Brain pericyte (primary cell): ENCODE measurements at regions not wholly inside any gene's neighbourhood (a gene's known extent, or its start where the extent isn't known, plus 50 kb on each side); places are given as distances from the start of the nearest gene placed in this dataset.

Source experiments
- DNase-seq: peaks from one replicate; pipeline ENCODE4 v3.0.0-alpha.2; 2012; ENCODE audit warnings: low read depth, low spot score

GRCh38 chr5:16013334-16014065, 166.1 kb downstream of the MARCHF11 start:
- DNase-seq, result no peak

DNA sequence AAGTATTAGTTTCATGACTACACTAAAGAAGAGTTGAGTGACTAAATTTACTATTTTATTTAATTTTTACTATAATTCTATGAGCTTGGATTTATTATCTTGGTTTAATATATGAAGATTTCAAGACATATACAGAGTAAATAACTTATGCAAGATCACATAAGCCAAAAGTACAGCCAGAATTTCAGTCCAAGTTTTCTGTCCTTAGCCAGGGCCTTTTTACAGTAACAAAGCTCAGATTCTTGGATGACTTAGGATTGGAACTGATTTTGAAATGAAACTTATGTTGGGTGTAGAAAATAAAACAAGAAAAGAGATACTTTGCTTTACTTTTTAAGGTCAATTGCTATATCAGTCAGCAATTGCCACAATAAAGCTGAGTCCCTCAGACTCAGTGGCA, 170.3 kb downstream of the MARCHF11 start:
- no peak for DNase-seq

GRCh38 chr5:16007750-16008415, 171.7 kb downstream of the MARCHF11 start:
- no peak for DNase-seq

GRCh38 chr5:16005225-16005624, 174.4 kb downstream of the MARCHF11 start:
- no peak for DNase-seq

DNA sequence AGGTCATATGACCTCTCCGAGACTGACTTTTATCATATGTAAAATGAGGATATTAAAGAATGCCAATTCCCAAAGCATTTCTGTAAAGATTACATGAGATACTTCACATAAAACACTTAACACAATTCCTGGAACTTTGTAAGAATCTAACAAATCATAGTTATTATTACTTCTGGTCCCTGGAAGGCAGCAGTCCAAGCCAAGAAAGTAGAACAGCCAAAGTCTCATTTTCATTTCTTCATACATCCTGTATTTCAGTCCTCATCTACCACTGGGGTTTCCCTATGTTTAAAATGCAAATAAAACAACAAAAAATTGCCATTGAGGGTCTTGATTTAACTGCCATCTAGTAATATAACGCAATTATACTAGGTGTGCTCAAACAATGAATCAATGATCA, 179.5 kb downstream of the MARCHF11 start:
- DNase-seq, result no peak

DNA sequence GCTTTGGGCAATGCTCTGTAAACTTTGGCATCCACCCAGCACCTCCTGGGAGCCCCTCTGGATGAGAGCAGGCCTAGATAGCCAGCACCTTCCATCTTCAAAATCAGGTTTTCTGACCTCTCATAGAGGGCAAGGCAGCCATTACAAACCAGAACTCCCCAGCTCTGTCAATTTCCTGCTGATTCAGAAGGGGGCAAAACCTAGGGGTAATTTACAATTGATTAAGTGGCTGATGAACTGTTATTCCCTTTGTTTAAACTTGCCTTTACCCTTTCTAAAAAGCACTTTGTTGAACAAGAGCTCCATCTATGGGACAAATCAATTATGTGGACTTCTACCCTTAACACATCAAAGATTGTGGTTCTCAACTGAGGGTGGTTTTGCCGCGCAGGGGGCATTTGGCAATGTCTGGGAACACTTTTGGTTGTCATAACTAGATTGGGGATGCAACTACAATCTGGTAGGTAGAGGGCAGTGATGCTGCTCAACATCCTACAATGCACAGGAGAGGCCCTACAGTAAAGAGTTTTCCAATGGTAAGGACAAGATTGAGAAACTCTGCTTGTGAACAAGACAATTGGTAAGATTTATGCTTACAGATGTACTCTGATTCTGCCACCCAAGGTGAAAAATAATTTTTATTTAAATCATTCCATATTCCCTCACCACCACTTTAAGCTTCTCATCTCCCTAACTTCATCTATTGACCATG, 184.1 kb downstream of the MARCHF11 start:
- peak; percentile 21 for DNase-seq

GRCh38 chr5:15993919-15994318, 185.7 kb downstream of the MARCHF11 start:
- DNase-seq, result no peak

- DNase-seq, result no peak
These were observed 186.3 kb downstream of the MARCHF11 start for GRCh38 chr5:15993334-15993733.

DNA sequence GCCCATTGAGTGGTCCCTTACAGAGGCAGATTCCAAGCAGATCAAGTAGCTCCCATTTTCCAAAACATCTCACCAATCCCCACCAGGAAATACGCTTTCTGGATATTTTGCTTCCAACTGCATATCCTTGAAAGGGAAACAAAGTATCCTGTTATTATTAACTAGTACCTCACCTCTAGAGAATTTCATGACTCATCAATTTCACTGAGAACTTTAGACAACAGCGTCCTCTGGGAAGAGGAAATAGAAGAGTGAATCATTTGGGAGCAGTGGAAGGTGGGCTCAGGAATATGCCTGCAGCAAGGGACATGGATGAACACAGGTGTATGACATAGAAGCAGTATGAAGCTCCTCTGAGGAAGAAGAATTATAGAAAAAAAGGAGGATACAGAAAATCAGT, 186.7 kb downstream of the MARCHF11 start:
- no peak for DNase-seq

DNA sequence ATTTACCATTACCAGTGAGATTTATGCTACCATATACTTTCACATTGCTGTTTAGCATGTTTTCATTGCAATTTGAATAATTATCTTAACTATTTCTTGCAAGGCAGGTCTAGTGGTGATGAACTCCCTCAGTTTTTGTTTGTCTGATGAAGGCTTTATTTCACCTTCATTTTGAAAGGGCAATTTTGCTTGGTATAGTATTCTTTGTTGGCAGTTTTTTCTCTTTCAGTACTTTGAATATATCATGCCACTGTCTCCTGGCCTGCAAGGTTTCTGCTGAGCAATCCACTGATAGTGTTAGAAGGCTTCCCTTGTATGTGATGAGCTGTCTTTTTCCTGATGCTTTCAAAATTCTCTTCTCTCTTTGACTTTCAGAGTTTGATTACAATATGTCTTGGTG, 188.0 kb downstream of the MARCHF11 start:
- no peak for DNase-seq
